ENCODE measurements at regions not wholly inside any gene's neighbourhood (a gene's known extent, or its start where the extent isn't known, plus 50 kb on each side); places are given as distances from the start of the nearest gene placed in this dataset.

DNA sequence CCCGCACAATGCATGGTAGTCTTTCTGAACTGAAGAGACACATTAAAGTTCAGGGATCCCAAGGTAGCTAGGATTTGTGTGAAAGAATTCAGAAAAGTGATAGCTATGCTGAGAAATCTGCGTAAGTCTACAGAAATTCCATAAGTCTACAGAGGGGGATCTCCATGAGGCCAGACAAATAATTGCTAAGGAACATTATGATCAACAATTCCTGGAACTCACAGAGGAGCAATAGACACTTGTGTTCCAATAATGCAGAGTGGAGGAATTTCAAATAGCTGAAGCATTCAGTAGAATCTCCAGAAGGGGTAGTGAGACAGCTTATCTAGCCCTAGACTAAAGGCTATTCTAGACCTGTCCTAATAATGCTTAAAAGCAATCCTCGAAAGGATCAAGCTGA lies 315.7 kb upstream of the ECI2 start:
- Histone ChIP-seq H3K4me3 (ENCODE audit: low read length) (no peak overlapping the region), H3K9ac (ENCODE audit: extremely low read depth, low read length, poor library complexity, severe bottlenecking) (no peak overlapping the region), H3K4me1 (ENCODE audit: control insufficient read depth, insufficient read depth, low read length) (no peaks in the 10 kb centered on the region), H3K27me3 (ENCODE audit: control insufficient read depth, insufficient read depth, low read length, poor library complexity, severe bottlenecking) (no peaks in the 10 kb centered on the region), H3K9me3 (ENCODE audit: control insufficient read depth, low read length) (peaks cover 16% of the 10 kb centered on the region), H3K27ac (ENCODE audit: low read depth, low read length) (no peak overlapping the region), H3K36me3 (ENCODE audit: control insufficient read depth, insufficient read depth, low read length) (no peaks in the 10 kb centered on the region)
- H3K36me3 Mint-ChIP-seq (ENCODE audit: low read depth) = no peaks in the 10 kb centered on the region
- no peak overlapping the region for H3K4me3 Mint-ChIP-seq
- H3K9me3 Mint-ChIP-seq = peaks cover 13% of the 10 kb centered on the region
- H3K27me3 Mint-ChIP-seq (ENCODE audit: insufficient read depth) = peaks cover 2% of the 10 kb centered on the region
- 90 to 93% methylated on average over 3 of the region's 3 CpGs for WGBS, 2 experiments (ENCODE audit: insufficient coverage in 1 of 2, insufficient read length in 1 of 2)
- no peak overlapping the region for H3K27ac Mint-ChIP-seq
- no peaks in the 10 kb centered on the region for H3K4me1 Mint-ChIP-seq
- no peak for TF ChIP-seq CTCF (conservative IDR thresholded peaks at IDR 0.05)
- no peak for DNase-seq

GRCh38 chr6:4450237-4450636 lies 314.9 kb upstream of the ECI2 start:
- H3K9ac ChIP-seq (ENCODE audit: extremely low read depth, low read length, poor library complexity, severe bottlenecking) = no peak overlapping the region
- H3K4me1 Mint-ChIP-seq = no peaks in the 10 kb centered on the region
- no peak for TF ChIP-seq CTCF (conservative IDR thresholded peaks at IDR 0.05)
- H3K4me3 Mint-ChIP-seq = no peak overlapping the region
- H3K4me3 ChIP-seq (ENCODE audit: low read length) = no peak overlapping the region
- H3K9me3 ChIP-seq (ENCODE audit: control insufficient read depth, low read length) = peaks cover 16% of the 10 kb centered on the region
- H3K36me3 Mint-ChIP-seq (ENCODE audit: low read depth) = no peaks in the 10 kb centered on the region
- no peak overlapping the region for H3K27ac ChIP-seq (ENCODE audit: low read depth, low read length)
- no peaks in the 10 kb centered on the region for H3K36me3 ChIP-seq (ENCODE audit: control insufficient read depth, insufficient read depth, low read length)
- no peak overlapping the region for H3K27ac Mint-ChIP-seq
- no peaks in the 10 kb centered on the region for H3K4me1 ChIP-seq (ENCODE audit: control insufficient read depth, insufficient read depth, low read length)
- DNase-seq = no peak
- peaks cover 2% of the 10 kb centered on the region for H3K27me3 Mint-ChIP-seq (ENCODE audit: insufficient read depth)
- WGBS, 2 experiments (ENCODE audit: insufficient coverage in 1 of 2, insufficient read length in 1 of 2) = 100% methylated on average over 1 of the region's 1 CpG; no CpG with 5 or more reads in 1 of the 2 experiments
- no peaks in the 10 kb centered on the region for H3K27me3 ChIP-seq (ENCODE audit: control insufficient read depth, insufficient read depth, low read length, poor library complexity, severe bottlenecking)
- H3K9me3 Mint-ChIP-seq = peaks cover 13% of the 10 kb centered on the region

DNA sequence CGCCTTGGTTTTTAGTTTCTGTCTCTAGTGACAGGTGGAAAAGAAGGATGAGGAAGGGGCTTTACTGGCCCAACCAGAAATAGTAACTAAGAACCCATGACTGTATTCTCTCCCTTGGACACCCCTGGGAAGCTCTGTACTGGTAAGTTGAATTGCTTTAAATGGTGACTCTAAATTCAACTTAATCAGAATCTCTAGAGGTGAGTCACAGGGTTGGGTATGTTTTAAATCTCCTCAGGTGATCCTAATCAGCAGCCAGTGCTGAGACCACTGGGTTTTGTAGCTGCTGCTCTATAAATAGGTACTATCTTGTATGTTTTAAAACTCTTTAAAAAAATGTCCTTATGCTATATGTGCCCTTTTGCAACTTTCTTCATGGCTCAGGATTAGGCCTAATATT lies 314.0 kb upstream of the ECI2 start:
- H3K4me1 ChIP-seq (ENCODE audit: control insufficient read depth, insufficient read depth, low read length) = no peaks in the 10 kb centered on the region
- H3K27me3 Mint-ChIP-seq (ENCODE audit: insufficient read depth) = peaks cover 2% of the 10 kb centered on the region
- H3K9me3 ChIP-seq (ENCODE audit: control insufficient read depth, low read length) = peaks cover 16% of the 10 kb centered on the region
- no peak overlapping the region for H3K4me3 Mint-ChIP-seq
- H3K9me3 Mint-ChIP-seq = peaks cover 13% of the 10 kb centered on the region
- H3K4me3 ChIP-seq (ENCODE audit: low read length) = no peak overlapping the region
- no peaks in the 10 kb centered on the region for H3K4me1 Mint-ChIP-seq
- no peak for TF ChIP-seq CTCF (conservative IDR thresholded peaks at IDR 0.05)
- H3K27ac Mint-ChIP-seq = no peak overlapping the region
- no peaks in the 10 kb centered on the region for H3K36me3 ChIP-seq (ENCODE audit: control insufficient read depth, insufficient read depth, low read length)
- no peak overlapping the region for H3K27ac ChIP-seq (ENCODE audit: low read depth, low read length)
- no peak overlapping the region for H3K9ac ChIP-seq (ENCODE audit: extremely low read depth, low read length, poor library complexity, severe bottlenecking)
- DNase-seq = no peak
- H3K27me3 ChIP-seq (ENCODE audit: control insufficient read depth, insufficient read depth, low read length, poor library complexity, severe bottlenecking) = no peaks in the 10 kb centered on the region
- WGBS, 2 experiments (ENCODE audit: insufficient coverage in 1 of 2, insufficient read length in 1 of 2) = 67 to 96% methylated on average over 1 of the region's 1 CpG
- no peaks in the 10 kb centered on the region for H3K36me3 Mint-ChIP-seq (ENCODE audit: low read depth)

Measured in endodermal cell (in vitro differentiated cells).